Glomerular visceral epithelial cell (primary cell): ENCODE measurements at regions not wholly inside any gene's neighbourhood (a gene's known extent, or its start where the extent isn't known, plus 50 kb on each side); places are given as distances from the start of the nearest gene placed in this dataset.
"Not testable (repeated sequence)": the region's sequence is repeated elsewhere in the genome, so short reads cannot be mapped to it uniquely, and the experiment has no call there.

ENCODE experiments used
- DNase-seq: peaks from one replicate; pipeline ENCODE4 v3.0.0-alpha.2; 2016; ENCODE audit errors: extremely low spot score

GRCh38 chr10:131532291-131532690 lies 220.8 kb upstream of the TCERG1L start:
- DNase-seq: no peak

DNA sequence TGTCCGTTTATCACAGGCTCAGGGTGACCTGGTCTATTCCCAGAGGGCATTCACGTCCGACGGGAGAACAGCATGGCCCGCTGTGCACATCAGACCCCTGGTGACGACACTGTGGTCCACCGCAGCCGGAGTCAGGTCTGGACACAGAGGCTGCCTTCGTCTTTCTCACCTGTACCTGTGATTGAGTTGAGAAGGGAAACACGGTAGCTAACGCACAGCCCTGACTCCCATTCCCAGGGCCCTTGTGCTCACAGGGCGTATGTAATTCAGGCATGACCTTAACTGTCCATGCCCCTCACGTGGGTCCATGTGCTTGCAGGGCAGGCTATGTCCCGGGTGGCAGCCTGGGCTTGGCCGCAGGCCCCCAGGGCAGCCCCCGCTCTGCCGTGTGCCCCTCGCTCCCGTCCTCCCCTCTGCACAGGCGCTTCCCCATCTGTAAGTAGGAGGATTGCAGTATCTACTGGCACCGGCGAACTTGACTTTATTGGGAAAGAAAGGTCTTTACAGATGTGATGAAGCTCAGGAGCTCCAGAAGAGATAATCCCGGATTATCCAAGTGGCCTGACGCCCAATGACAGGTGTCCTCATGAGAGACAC lies 221.3 kb upstream of the TCERG1L start:
- DNase-seq: no peak

- no peak for DNase-seq
Measured at GRCh38 chr10:131533846-131534526, 222.5 kb upstream of the TCERG1L start.

DNA sequence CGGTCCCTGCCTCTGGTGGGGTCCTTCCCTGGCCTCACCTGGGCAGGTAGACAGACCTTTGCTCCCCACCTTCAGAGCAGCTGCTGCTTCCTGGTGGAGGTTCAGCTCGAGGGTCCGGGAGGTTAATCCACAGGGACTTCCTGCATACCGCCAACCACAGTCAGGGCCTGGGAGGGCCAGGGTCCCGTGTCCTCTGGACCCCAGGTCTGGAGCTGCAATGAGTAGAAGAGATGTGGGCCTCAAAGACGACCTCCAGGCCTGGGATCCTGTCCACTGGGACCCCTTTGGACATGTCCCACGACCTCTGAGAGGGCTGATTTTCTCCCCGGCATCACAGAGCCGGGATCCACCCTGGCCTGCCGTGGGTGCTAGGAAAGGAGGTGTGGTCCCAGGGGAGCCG lies 223.3 kb upstream of the TCERG1L start:
- DNase-seq: no peak

GRCh38 chr10:131536676-131537075 lies 225.2 kb upstream of the TCERG1L start:
- no peak for DNase-seq

DNA sequence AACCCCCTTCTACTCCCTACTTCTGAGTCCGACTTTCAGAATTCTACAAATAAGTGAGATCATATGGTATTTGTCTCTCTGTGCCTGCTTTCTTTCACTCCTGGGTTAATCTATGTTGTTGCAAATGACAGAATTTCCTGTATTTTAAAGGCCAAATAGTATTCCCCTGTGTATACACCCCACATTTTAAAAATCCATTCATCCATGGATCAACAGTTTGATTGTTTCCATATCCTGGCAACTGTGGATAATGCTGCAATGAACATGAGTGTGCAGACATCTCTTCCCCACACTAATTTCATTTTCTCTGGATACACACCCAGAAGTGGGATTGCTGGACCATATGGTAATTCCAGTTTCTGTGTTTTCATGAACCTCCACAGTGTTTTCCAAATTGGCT lies 225.8 kb upstream of the TCERG1L start:
- DNase-seq: no peak

- DNase-seq: no peak
Measured at GRCh38 chr10:131544495-131544894, 233.0 kb upstream of the TCERG1L start.

DNA sequence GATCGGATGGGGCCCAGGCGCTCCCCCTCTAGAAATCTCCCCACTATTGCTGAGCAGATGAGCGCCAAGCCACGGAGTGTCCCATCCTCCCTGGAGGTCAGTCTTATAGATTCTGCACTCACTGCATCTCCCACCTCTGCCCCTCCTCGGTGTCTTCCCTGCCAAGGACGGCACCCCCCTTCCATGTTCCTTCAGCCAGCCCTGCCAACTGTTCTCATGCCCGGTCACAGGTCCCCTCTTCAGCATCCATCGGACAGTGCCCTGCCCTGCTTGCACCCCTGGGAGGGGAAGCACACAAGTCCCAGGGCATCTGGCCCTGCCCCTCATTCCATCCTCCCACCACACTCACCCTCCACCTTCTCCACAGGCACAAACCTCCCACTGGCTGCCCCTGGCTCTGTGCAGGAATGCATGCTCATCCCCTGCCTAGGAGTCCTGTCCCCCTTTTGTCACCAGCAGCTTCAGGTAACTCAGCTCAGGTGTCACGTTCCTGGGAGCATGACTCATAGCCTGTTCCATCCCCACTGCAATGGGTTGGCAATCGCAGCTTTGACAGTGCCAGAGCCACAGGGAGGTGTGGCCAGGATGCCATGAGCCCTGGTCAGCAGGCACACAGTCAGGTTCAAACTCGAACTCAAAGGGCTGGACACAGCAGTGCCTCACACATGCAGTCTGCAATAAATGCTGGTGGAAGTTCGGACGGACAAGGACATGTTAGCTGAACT lies 234.7 kb upstream of the TCERG1L start:
- DNase-seq: no peak

GRCh38 chr10:131547129-131547799 lies 235.7 kb upstream of the TCERG1L start:
- DNase-seq: no peak

GRCh38 chr10:131548176-131548575 lies 236.7 kb upstream of the TCERG1L start:
- DNase-seq: no peak

DNA sequence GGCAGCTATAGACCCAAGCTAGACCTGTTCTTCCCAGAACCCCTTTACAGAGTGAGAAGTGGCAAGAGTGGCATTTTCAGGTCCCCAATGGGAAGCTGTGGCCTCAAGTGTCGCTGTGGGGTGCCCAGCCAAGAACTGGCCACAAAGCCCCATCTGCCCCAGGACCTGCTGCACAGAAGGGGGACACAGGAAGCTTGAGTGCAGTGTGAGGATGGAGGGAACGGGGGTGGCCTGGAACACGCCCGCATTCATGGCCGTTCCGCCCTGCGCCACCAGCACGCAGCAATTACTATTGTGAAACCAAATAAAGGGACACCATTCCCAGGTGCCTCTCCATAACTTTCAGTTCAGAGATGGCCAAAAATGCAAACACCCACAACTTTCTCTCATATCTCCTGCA lies 237.6 kb upstream of the TCERG1L start:
- no peak for DNase-seq

- DNase-seq: no peak
Measured at GRCh38 chr10:131553121-131553520, 241.6 kb upstream of the TCERG1L start.

DNA sequence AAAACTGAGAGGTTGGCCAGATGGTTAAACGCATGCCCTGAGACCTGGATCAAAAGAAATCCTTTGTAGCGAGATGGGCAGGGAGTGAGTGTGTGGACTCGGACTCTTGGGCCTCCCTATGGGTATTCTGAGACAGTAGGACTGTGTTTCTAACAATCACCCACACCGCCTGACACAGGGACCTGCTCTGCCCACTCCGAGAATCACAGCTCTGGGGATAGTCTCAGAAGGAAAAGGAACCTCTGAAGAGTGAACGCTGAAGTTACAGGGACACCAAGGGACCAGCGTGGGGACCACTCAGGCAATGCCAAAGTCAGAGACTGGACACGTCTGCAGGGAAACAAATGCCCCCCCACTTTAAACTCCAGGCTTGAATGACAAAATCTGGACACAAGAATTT lies 242.1 kb upstream of the TCERG1L start:
- DNase-seq: no peak

DNA sequence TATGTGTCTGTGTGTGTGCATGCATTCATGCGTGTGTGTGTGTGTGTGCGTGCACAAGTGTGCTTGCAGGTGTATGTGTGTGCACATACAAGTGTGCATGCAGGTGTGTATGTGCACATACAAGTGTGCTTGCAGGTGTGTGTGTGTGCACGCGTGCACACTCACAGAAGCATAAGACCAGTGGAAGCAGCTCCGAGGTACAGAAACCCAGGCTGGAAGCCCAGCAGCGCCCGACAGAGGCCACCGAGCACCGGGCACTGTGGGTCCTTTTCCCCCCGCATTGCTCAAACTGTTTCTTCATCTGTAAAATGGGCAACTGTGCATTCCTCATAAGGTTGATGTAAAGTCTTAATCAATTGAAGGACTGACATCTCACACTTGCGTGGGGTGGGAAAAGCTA lies 243.3 kb upstream of the TCERG1L start:
- no peak for DNase-seq

DNA sequence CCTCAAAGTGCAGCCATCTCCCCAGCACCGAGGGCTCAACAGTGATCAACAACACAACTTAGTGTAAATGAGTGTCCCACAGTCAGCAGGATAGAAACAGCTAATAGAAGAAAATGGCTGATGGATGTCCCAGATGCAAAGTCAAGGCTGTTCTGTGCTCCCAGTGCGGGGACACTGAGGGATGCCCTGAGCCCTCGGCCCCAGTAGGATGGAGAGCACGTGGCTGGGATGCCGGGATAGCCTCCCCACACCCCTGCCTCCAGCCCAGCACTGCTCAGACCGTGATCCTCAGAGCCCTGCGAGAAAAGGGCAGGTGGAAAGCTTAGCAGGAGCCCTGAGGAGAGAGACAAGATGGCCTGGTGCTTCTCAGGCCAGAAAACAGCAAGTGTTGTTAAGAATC lies 243.9 kb upstream of the TCERG1L start:
- no peak for DNase-seq

GRCh38 chr10:131556061-131556896 lies 244.8 kb upstream of the TCERG1L start:
- DNase-seq: no peak

DNA sequence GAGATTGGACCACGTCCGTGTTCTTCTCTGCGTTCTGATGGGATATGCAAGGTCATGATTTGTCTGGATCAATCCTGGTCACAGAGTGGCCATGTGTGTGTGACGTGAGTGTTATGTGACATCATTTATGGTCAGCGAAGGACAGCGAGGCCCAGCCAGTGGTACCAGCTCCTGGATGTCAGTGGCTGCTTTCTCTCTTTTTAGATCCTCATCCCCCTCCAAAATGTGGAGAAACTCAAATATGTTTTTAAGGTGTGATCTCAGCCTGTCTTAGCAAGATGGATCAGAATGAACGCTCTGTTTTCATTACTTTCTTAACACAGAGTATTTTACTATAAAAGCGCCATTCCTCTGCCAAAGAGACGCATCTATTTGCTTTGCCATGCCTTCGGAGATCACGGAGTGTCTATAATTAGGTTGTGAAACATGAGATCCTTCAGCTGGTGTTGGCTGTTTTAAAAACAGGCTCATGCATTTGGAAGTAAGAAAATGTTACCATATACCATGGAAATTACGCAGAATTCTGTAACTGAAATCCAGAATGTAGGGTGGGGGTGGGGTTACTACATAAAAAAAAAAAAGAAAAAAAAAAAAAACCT lies 245.5 kb upstream of the TCERG1L start:
- no peak for DNase-seq

DNA sequence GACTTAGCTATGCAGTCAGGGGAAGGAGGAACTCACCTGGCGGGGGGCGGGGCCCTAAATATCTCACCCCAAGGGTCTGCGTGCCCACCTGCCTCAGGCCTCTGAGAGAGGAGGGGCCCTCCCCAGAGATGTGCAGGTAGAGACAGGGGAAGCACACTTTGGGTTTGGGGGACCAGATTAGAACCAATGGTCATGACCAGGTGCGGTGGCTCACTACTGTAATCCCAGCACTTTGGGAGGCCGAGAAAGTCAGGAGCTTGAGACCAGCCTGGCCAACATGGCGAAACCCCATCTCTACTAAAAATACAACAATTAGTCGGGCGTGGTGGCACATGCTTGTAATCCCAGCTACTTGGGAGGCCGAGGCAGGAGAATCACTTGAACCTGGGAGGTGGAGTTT lies 246.4 kb upstream of the TCERG1L start:
- DNase-seq: not testable (repeated sequence)

- no peak for DNase-seq
Measured at GRCh38 chr10:131559450-131559911, 248.0 kb upstream of the TCERG1L start.

- no peak for DNase-seq
Measured at GRCh38 chr10:131560166-131560565, 248.6 kb upstream of the TCERG1L start.

DNA sequence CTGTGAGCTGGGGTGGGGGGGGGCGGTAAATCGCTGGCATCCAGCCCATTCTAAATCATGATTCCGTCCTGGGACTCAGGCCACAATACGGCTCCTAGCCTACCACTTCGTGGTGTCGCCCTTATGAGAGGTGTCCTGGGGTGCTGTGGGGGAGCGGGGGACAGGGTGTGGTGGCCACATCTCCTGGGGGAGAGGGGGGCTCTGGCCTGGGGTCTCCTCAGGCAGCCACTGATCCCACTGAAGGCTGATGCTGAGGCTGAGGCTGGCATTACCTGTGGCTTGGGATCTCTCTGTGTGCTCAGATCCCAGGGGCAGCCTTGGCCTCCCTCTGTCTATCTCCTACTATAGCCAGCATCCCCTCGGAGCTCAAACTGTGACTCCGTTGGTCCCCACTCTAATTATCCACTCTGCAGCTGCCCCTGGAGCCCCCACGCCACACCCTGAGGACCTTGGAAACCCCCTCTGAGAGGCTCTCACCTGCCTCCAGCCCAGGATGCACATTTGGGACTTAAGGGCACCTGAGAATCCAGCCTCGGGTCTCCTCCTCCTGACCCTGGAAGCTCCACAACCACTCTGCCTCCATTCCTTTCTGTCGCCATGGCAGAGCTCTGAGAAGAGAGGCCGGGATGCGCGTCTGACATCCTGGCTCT lies 249.3 kb upstream of the TCERG1L start:
- no peak for DNase-seq
